K562 (cell line): ENCODE measurements at regions not wholly inside any gene's neighbourhood (a gene's known extent, or its start where the extent isn't known, plus 50 kb on each side); places are given as distances from the start of the nearest gene placed in this dataset.

Source experiments
- ATAC-seq: fragments of 200-7000 bp; cut with Tn5 transposase; 3 replicates; pipeline ENCODE4 v1.9.1; 2020; ENCODE audit warnings: moderate library complexity
- BruUV-seq: library from RNA; stranded (reverse); fragments of 400-500 nt; replicated peaks from 2 replicates; lab custom pipeline; 2021; lab: Mats Ljungman, UMichigan
- CTCF ChIA-PET: fragments of 300-600 bp; formaldehyde crosslinking; extraction: SDS; loops from one replicate; lab custom pipeline; 2021; ENCODE audit warnings: low intra/inter-chr PET ratio; lab: Yijun Ruan, JAX
- POLR2A ChIA-PET: fragments of 300-600, 350-650 bp; sonication (Branson Sonifier 250); formaldehyde crosslinking; extraction: SDS; loops from one replicate; lab custom pipeline; 2021; ENCODE audit warnings: antibody characterized with exemption, inconsistent platforms; lab: Yijun Ruan, JAX
- DNase-seq, 4 experiments: peaks; one replicate each; pipeline versions ENCODE4 v3.0.0 to v3.0.0-alpha.2; 2011 to 2018; ENCODE audit warnings: low spot score in 3 of 4, mixed read lengths in 3 of 4; ENCODE audit errors: extremely low read depth in 1 of 4
- FAIRE-seq: peaks from 2 replicates; lab custom pipeline; 2011; peaks lifted over from hg19 to GRCh38; lab: Jason Lieb, UNC
- H2AFZ ChIP-seq: 2 replicates; pipeline ENCODE4 v1.6.0; 2011; ENCODE audit warnings: low read depth, low read length, control low read depth, inconsistent platforms
- H3K27ac ChIP-seq: fragments of 200-600 bp; 3 replicates; pipeline ENCODE4 v1.8.0; 2011; ENCODE audit warnings: low read depth, mild to moderate bottlenecking, control low read depth, inconsistent platforms, low read length, moderate library complexity, mixed read lengths; ENCODE audit errors: extremely low read depth
- H3K27me3 ChIP-seq, 2 experiments: fragments of 300-600 bp in 1 of 2; 2 replicates in 1 of 2; 3 replicates in 1 of 2; pipeline versions ENCODE4 v1.6.0 to v1.8.0; 2011; ENCODE audit warnings: inconsistent platforms in 2 of 2, low read length in 2 of 2, mild to moderate bottlenecking in 1 of 2, mixed read lengths in 1 of 2, moderate library complexity in 1 of 2; ENCODE audit not compliant: control insufficient read depth in 2 of 2, insufficient read depth in 2 of 2
- H3K36me3 ChIP-seq: fragments of 300-600 bp; 3 replicates; pipeline ENCODE4 v1.8.0; 2011; ENCODE audit warnings: mild to moderate bottlenecking, low read length, inconsistent platforms; ENCODE audit not compliant: control insufficient read depth, insufficient read depth
- H3K4me1 ChIP-seq, 2 experiments: fragments of 200-600 bp in 1 of 2; replicated peaks in 1 of 2; 2 replicates in 1 of 2; 3 replicates in 1 of 2; pipeline versions ENCODE4 v1.5.1 to v1.8.0; 2011; ENCODE audit warnings: inconsistent platforms in 2 of 2, low read length in 2 of 2, mild to moderate bottlenecking in 1 of 2, mixed read lengths in 1 of 2, moderate library complexity in 1 of 2; ENCODE audit not compliant: control insufficient read depth in 2 of 2, insufficient read depth in 2 of 2
- H3K4me2 ChIP-seq: 2 replicates; pipeline ENCODE4 v1.6.1; 2011; ENCODE audit warnings: low read length, control low read depth, inconsistent platforms, mixed read lengths; ENCODE audit not compliant: insufficient read depth
- H3K4me3 ChIP-seq: fragments of 200-600 bp; sonication (generic), shearing (Covaris generic); 2 replicates; pipeline ENCODE4 v1.5.1; 2016; ENCODE audit warnings: control low read depth, inconsistent platforms
- H3K79me2 ChIP-seq: fragments of 200-600 bp; 3 replicates; pipeline ENCODE4 v1.8.0; 2011; ENCODE audit warnings: low read length, inconsistent platforms; ENCODE audit not compliant: control insufficient read depth, insufficient read depth
- H3K9ac ChIP-seq, 2 experiments: 2 replicates each; pipeline versions ENCODE4 v1.6.0 to v1.6.1; 2011; ENCODE audit warnings: low read depth in 2 of 2, low read length in 2 of 2, control low read depth in 1 of 2, inconsistent platforms in 1 of 2, mild to moderate bottlenecking in 1 of 2, mixed read lengths in 1 of 2; ENCODE audit not compliant: insufficient read depth in 1 of 2
- H3K9me1 ChIP-seq: one replicate; pipeline ENCODE4 v1.6.0; 2011; ENCODE audit warnings: inconsistent platforms, mild to moderate bottlenecking, low read length, moderate library complexity; ENCODE audit not compliant: control insufficient read depth, insufficient read depth
- H3K9me3 ChIP-seq: replicated peaks from 2 replicates; pipeline ENCODE4 v1.5.1; 2011; ENCODE audit warnings: low read depth, low read length, inconsistent platforms; ENCODE audit not compliant: control insufficient read depth, insufficient read depth
- H4K20me1 ChIP-seq: replicated peaks from 2 replicates; pipeline ENCODE4 v1.6.1; 2011; ENCODE audit warnings: low read length, inconsistent platforms, mixed read lengths; ENCODE audit not compliant: control insufficient read depth, insufficient read depth
- ARID2 ChIP-seq: fragments of 450-650 bp; IDR thresholded peaks from 2 replicates; pipeline ENCODE4 v1.6.1; 2017; ENCODE audit warnings: antibody characterized with exemption, mild to moderate bottlenecking
- FOS ChIP-seq: IDR thresholded peaks from 3 replicates; pipeline ENCODE4 v1.6.1; 2011; ENCODE audit not compliant: insufficient read length; ENCODE audit errors: extremely low read depth
- GABPA ChIP-seq: fragments of 200-800 bp; sonication (Bioruptor generic); conservative IDR thresholded peaks from 2 replicates; pipeline ENCODE4 v1.6.1; 2016; ENCODE audit warnings: low read depth, missing genetic modification characterization, missing compliant biosample characterization
- MAFG ChIP-seq: fragments of 450-650 bp; conservative IDR thresholded peaks from 2 replicates; pipeline ENCODE4 v1.6.1; 2016; ENCODE audit warnings: missing genetic modification characterization, missing compliant biosample characterization
- PHF21A ChIP-seq: fragments of 450-650 bp; IDR thresholded peaks from 2 replicates; pipeline ENCODE4 v1.6.1; 2017; ENCODE audit warnings: low read depth, borderline replicate concordance
- PRPF4 ChIP-seq: fragments of 200-400 bp; formaldehyde crosslinking; IDR thresholded peaks from one replicate; pipeline ENCODE4 v1.6.1; 2017; ENCODE audit warnings: low read length, low read depth, mild to moderate bottlenecking; ENCODE audit not compliant: insufficient read depth, poor library complexity, severe bottlenecking
- TOE1 ChIP-seq, 2 experiments: fragments of 450-650 bp in 1 of 2; sonication (generic) in 1 of 2; formaldehyde crosslinking in 1 of 2; IDR thresholded peaks; 2 replicates each; pipeline versions ENCODE4 v1.7.1 to v1.8.0; 2016 to 2022; ENCODE audit warnings: borderline replicate concordance in 2 of 2, mild to moderate bottlenecking in 2 of 2, antibody characterized with exemption in 1 of 2, inconsistent platforms in 1 of 2, low read depth in 1 of 2, missing genetic modification reagents in 1 of 2, moderate library complexity in 1 of 2
- YBX1 ChIP-seq: fragments of 450-650 bp; IDR thresholded peaks from 2 replicates; pipeline ENCODE4 v1.7.1; 2016; ENCODE audit warnings: mild to moderate bottlenecking
- ZNF436 ChIP-seq: fragments of 250-450, 450-650 bp; sonication (Bioruptor Pico); formaldehyde crosslinking; IDR thresholded peaks from 2 replicates; pipeline ENCODE4 v1.7.0; 2020; ENCODE audit warnings: mild to moderate bottlenecking
- ZNF655 ChIP-seq: fragments of 250-450 bp; sonication (Bioruptor Pico); IDR thresholded peaks from 2 replicates; pipeline ENCODE4 v1.5.0; 2021
- ZNF740 ChIP-seq, 3 experiments: fragments of 200-800 bp in 1 of 3; sonication (Bioruptor generic) in 1 of 3; sonication (generic) in 1 of 3; formaldehyde crosslinking in 1 of 3; IDR thresholded peaks; 2 replicates each; pipeline versions ENCODE4 v1.6.1 to v1.8.0; 2016 to 2022; ENCODE audit warnings: mild to moderate bottlenecking in 2 of 3, missing compliant biosample characterization in 2 of 3, missing genetic modification characterization in 2 of 3, missing genetic modification reagents in 1 of 3
- ZNF766 ChIP-seq: fragments of 200-800 bp; sonication (Bioruptor generic); conservative IDR thresholded peaks from 2 replicates; pipeline ENCODE4 v1.6.1; 2016; ENCODE audit warnings: missing genetic modification characterization, missing compliant biosample characterization
- ZNF830 ChIP-seq: fragments of 250-450 bp; sonication (Bioruptor Pico); IDR thresholded peaks from 2 replicates; pipeline ENCODE4 v1.5.0; 2021; ENCODE audit warnings: mild to moderate bottlenecking
- in situ Hi-C: fragments of 300-500 bp; cut with MboI; formaldehyde crosslinking; loops from 4 replicates; pipeline ENCODE4 v1.15.0; 2018; ENCODE audit warnings: inconsistent platforms, mixed read lengths
- intact Hi-C: fragments of 100-400 bp; cut with micrococcal nuclease; formaldehyde crosslinking; loops from 2 replicates; pipeline ENCODE4 v1.14.2; 2022
- TF ChIP-seq, protein P1 (sequence below): fragments of 450-650 bp; IDR thresholded peaks from 2 replicates; pipeline ENCODE4 v1.6.1; 2016; ENCODE audit warnings: mild to moderate bottlenecking

- TF ChIP-seq ZNF766 (CRISPR knock-in tag) = no peak
Measured at GRCh38 chr2:76415821-76416220, 705.1 kb upstream of the GCFC2 start (continued).

DNA sequence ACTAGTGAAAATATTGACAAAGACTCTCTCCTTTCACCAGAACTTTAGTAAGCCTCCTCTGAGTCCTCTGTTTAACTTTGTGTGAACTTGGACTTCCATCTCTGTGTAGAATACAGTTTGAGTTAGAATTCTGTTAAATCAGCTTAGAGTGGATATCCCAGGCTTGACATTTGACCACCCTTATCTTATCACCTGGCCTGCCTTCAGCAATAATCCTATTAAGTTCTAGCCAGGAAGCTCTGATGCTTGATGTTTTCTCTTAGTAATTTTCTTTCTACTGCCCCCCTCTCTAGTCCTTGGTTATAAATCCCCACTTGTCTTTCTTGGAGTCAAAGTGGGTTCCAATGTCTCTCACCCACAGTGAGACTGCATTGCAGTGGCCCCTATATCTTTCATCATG is 702.7 kb upstream of the GCFC2 start:
- FAIRE-seq = no peak
- ChIA-PET POLR2A (no interaction called here), CTCF (no interaction called here)
- TF ChIP-seq MAFG (tag) (no peak), TOE1 (IDR thresholded peaks at IDR 0.05; ENCODE audit: borderline replicate concordance) (no peak), TOE1 (CRISPR knock-in tag; IDR thresholded peaks at IDR 0.05; ENCODE audit: borderline replicate concordance, low read depth) (no peak), PHF21A (no peak), ZNF830 (CRISPR knock-in tag) (no peak), ZNF436 (no peak), YBX1 (no peak), ZNF655 (CRISPR knock-in tag) (no peak), GABPA (no peak), ARID2 (no peak), FOS (no peak), PRPF4 (no peak), ZNF740 (CRISPR knock-in tag; IDR thresholded peaks at IDR 0.05) (no peak), ZNF740 (tag; IDR thresholded peaks at IDR 0.05) (no peak)
- TF ChIP-seq, protein P1, sequence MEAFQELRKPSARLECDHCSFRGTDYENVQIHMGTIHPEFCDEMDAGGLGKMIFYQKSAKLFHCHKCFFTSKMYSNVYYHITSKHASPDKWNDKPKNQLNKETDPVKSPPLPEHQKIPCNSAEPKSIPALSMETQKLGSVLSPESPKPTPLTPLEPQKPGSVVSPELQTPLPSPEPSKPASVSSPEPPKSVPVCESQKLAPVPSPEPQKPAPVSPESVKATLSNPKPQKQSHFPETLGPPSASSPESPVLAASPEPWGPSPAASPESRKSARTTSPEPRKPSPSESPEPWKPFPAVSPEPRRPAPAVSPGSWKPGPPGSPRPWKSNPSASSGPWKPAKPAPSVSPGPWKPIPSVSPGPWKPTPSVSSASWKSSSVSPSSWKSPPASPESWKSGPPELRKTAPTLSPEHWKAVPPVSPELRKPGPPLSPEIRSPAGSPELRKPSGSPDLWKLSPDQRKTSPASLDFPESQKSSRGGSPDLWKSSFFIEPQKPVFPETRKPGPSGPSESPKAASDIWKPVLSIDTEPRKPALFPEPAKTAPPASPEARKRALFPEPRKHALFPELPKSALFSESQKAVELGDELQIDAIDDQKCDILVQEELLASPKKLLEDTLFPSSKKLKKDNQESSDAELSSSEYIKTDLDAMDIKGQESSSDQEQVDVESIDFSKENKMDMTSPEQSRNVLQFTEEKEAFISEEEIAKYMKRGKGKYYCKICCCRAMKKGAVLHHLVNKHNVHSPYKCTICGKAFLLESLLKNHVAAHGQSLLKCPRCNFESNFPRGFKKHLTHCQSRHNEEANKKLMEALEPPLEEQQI = no peak
- no peak for DNase-seq
- Histone ChIP-seq H3K36me3 (no peaks in the 10 kb centered on the region), H3K27ac (no peak overlapping the region), H2AFZ (no peak overlapping the region), H3K9me1 (no peaks in the 10 kb centered on the region), H4K20me1 (no peaks in the 10 kb centered on the region), H3K9me3 (no peaks in the 10 kb centered on the region), H3K4me1 (no peaks in the 10 kb centered on the region), H3K4me3 (no peak overlapping the region), H3K27me3 (no peaks in the 10 kb centered on the region), H3K9ac (no peak overlapping the region), H3K79me2 (no peaks in the 10 kb centered on the region), H3K4me2 (no peak overlapping the region)
- in situ Hi-C loops (no loop called here), intact Hi-C loops (no loop called here)
- no peak for ATAC-seq
- no TSS peak for BruUV-seq
